NCI-H345 treated with DMSO at 0.1 percent for 48 hours (cell line): ENCODE measurements at regions not wholly inside any gene's neighbourhood (a gene's known extent, or its start where the extent isn't known, plus 50 kb on each side); places are given as distances from the start of the nearest gene placed in this dataset.
"Not testable (repeated sequence)": the region's sequence is repeated elsewhere in the genome, so short reads cannot be mapped to it uniquely, and the experiment has no call there.

ENCODE experiments used
- DNase-seq: peaks from one replicate; lab custom pipeline; 2025; ENCODE audit not compliant: unreplicated experiment; lab: John Stamatoyannopoulos, UW

- peak; percentile 49 for DNase-seq
Measured at GRCh38 chr5:71905834-71906711, 187.0 kb downstream of the CARTPT start.

DNA sequence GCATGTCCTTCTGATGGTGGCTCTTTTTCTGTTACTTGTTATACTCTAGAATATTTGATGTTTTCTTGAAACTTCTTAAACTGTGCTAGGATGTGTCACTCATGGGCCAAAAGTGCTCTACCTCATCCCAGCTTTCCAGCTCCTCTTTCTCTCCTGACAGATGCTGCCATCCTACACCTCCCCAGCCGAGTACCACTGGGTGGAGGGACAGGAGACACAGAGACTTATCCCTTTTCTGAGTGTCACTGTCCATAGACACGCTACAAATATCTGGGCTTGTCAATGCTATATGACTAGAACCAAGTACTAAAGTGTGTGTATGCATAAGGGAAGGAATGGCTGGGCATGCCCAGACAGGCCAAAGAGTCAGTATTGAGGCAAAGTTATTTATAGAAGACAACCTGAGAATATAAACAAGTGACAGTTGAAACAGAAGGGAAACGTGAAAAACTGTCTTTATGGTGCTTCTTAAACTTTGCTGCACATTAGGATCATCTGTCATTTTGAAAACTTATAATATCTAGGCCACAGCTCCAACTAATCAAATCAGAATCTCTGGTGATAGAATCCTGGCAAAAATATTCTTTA is 188.0 kb downstream of the CARTPT start:
- DNase-seq, result no peak

GRCh38 chr5:71907608-71908145 is 188.6 kb downstream of the CARTPT start:
- DNase-seq, result no peak

DNA sequence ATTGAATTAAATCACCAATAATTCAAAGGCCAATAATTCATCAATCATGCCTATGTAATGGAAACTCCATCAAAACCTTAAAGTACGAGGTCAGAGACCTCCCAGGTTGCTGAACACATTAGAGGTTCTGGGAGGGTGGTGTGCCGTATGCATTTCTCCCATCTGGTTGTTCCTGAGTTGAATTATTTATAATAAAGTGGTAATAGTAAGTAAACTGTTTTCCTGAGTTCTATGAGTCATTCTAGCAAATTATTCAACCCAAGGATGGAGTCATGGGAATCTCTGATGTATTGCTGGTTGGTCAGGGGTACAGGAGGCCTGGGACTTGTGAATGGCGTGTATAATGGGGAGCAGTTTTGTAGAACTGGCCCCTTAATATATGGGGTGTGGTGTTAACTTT is 191.7 kb downstream of the CARTPT start:
- no peak for DNase-seq

GRCh38 chr5:71912021-71912420 is 192.9 kb downstream of the CARTPT start:
- no peak for DNase-seq

DNA sequence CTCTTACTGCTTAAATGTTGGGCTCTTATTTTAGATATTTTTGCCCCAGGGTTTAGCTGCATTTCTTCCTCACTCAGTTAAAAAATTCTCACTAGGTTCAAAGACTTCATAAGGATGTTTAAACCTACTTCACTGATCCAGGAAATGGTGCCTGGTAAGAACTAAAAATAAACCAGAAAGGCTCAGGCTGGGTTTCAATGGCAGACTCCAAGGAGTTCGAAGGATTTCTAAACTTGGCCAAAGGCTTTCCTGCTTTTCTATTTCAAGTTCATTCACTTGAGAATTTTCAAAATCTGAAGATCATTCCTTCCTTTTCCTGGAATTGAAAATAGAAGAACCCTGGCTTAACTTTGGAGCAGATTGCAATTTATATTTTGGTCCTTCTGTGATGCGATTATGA is 193.0 kb upstream of the MAP1B start:
- DNase-seq, result no peak

DNA sequence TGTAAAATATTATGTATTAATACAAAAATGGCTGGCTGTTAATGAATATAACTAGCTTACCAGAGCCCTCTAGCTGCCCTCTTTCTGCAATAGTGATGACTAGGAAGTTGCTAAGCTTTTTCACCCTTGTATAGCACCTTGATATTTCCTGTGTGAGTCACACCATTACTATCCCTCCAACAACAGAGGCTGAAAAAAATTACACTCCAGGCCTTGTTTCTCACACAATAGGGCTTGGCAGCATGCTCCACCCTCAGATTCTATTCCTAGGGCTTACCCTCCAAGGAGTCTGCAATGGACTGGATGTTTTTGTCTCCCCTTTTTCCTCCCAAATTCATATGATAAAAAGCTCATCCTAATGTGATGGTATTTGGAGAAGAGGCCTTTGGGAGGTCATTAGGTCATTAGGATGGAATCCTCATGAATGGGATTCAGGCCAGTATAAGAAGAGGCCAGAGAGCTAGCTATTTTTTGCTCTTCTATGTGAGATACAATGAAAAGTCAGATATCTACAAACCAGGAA is 184.6 kb upstream of the MAP1B start:
- no peak for DNase-seq

DNA sequence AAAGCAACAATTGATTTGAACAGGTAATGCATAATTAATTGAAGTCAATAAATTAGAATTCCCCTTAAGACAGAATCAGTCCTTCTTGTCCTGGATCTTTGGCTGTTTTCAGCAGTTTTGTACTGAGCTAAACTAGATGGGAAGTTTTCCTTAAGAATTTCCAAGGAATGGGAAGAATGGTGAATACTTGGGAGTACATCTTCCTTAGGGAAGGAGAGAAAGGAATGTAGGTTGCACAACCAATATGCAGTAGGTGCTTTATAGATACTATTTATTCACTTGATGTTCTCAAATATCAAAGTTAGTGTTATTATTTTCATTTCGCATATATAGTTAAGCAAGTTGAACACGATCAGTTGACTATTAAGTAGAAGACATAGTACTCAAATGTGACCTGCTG is 183.5 kb upstream of the MAP1B start:
- no peak for DNase-seq

- no peak for DNase-seq
Measured at GRCh38 chr5:71924325-71924724, 182.9 kb upstream of the MAP1B start.

- no peak for DNase-seq
Measured at GRCh38 chr5:71924980-71925379, 182.3 kb upstream of the MAP1B start.

DNA sequence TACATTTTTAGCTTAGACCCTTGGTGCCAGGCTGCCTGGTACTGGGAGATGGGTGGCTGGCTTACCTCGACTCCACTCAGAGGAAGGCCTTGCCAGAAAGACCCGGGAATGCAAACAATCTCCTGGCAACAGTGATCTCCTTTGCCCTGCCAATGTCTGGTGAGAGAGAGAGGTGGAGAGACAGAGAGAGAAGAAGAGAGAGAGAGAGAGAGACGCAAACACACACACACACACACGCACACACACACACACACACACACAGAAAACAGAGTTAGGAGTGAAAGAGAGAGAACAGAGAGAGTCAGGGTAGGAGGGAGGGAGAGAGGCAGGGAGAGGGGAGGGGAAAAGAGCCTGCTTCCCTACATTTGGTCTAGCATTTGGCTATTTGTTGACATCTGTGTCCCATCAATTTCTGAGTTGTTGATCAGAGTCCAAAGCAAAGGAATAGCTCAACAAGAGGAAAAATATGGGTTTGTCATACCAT is 181.6 kb upstream of the MAP1B start:
- DNase-seq, result no peak

DNA sequence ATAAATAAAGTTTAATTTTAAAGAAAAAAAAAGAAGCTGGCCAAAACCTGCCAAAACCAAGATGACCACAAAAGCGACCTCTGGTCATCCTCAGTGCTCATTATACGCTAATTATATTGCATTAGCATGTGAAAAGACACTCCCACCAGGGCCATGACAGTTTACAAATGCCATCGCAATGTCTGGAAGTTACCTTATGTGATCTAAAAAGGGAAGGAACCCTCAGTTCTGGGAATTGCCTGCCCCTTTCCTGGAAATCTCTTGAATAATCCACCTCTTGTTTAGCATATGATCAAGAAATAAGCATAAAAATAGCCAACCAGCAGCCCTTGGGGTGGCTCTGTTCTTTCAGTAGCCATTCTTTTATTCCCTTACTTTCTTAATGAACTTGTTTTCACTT is 178.3 kb upstream of the MAP1B start:
- DNase-seq, result no peak

DNA sequence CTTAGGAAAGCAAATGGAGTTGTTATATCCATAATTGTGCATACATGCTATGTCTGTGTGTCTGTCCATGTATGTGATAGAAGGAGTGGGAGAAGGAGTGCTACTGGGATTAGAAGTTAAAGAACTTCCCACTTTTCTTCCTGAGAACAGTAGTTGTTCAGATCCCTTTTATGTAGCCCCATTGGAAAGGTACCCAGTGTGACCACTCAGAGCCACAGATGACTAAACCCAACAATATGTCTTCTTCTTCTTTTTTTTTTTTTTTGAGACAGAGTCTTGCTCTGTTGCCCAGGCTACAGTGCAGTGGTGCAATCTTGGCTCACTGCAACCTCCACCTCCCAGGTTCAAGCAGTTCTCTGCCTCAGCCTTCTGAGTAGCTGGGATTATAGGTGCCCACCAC is 176.7 kb upstream of the MAP1B start:
- DNase-seq, result not testable (repeated sequence)

DNA sequence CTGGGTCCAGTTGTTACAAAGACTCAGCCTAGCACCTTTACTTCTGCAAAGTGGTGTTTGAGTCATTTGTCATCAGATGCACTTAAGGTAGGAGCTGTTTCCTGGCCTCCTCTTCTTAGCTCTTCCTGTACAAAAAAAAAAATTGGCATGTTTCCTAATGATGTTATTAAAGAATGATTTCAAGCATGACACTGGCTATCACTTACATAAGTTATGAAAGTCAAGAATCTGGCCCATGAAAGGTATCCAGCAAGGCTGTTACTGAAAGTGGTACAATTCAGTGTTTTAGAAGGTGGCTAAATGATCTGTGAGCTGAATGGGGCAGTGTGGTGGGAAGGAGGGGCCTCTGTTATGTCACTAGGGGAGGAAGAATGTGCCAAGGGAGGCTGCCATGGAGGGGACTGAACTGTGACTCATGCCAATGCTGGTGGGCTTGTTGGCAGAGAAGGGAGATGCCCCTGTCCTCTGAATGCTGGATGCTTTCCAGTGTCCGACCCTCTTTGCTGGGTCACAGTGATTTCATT is 175.1 kb upstream of the MAP1B start:
- no peak for DNase-seq

- no peak for DNase-seq
Measured at GRCh38 chr5:71932655-71933338, 174.5 kb upstream of the MAP1B start.

DNA sequence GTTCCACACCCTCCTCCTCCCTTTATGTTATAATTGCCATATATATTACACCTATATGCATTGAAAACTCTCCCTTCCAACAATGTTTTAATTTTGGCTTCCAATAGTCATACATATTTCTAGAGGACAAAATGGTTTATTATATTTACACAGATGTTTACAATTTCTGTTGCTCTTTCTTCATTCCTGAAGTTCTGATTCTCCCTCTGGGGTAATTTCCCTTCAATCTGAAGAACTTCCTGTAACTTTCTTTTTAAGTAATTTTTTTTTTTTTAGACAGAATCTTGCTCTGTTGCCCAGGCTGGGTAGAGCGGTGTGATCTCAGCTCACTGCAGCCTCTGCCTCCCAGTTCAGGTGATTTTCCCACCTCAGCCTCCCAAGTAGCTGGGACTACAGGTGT is 173.0 kb upstream of the MAP1B start:
- no peak for DNase-seq

- DNase-seq, result peak; percentile 81
Measured at GRCh38 chr5:71937921-71938698, 169.2 kb upstream of the MAP1B start.

DNA sequence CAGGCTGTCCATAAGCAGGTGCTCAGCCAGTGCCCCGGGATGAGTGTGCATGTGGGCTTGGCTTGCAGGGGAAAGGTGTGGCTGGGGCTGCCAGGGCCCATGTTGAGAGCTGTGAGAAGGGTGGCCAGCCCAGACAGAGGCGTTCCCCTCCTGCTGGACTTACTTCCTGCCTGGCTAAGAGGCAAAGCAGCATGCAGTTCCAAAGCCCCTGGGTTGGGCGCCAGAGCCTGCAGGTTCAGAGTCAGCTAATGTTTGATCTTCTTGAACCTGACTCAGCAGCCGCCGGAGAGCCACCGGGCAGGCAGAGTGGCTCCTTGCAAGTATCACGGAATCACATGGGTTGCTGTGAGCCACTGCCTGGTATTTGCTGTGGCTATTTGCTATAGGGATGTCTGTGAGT is 168.4 kb upstream of the MAP1B start:
- peak; percentile 69 for DNase-seq

DNA sequence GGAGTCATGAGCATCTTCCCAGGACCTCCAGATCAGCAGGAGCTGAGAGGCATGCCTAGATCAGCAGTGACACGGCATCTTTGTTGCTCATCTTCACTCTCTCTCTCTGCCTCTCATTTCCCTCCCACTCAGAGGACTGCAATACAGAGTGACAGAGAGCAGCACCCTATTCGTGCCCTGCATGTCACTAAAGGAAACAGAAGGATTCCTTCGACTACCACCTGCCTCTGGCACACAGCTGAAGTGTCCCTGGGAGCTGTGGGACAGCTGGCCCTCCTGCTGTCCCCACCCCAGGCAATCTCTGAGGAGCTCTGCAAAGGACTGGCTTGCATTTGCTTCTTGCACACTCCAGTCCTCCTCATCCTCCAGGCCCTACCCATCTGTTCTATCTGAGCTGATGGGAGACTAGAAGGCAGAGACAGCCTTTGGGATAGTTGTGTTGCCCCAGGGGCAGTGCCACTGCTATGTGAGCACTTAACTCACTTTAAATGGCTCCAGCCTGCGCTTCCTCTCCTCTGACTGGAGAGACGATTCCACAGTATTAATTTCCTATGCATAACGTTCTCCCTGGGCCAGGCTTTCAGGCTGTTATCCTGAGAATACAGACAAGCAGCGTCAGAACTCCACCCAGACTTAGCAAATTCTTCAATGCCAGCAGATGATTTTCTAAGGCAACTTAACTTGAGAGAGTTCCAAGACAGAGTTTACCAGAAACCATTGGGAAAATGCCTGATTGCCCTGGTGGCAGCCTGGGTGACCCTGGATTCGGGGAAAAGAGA is 167.6 kb upstream of the MAP1B start:
- DNase-seq, result peak; percentile 70

GRCh38 chr5:71943874-71944273 is 163.4 kb upstream of the MAP1B start:
- DNase-seq, result no peak
